ENCODE measurements at regions not wholly inside any gene's neighbourhood (a gene's known extent, or its start where the extent isn't known, plus 50 kb on each side); places are given as distances from the start of the nearest gene placed in this dataset.
"Not testable (repeated sequence)": the region's sequence is repeated elsewhere in the genome, so short reads cannot be mapped to it uniquely, and the experiment has no call there.

GRCh38 chr7:68828575-68828974, 769.7 kb upstream of the AUTS2 start:
- H3K4me3 ChIP-seq, result no peak overlapping the region
- no peak for TF ChIP-seq CTCF (IDR thresholded peaks at IDR 0.05)
- no peak for DNase-seq
- H3K27me3 ChIP-seq, result no peaks in the 10 kb centered on the region
- intact Hi-C loops (cut with DNase I; ENCODE audit: low total_unique reads), result no loop called here
- no peaks in the 10 kb centered on the region for H3K36me3 ChIP-seq
- no peak overlapping the region for H3K27ac ChIP-seq
- H3K9me3 ChIP-seq, result peaks cover 0 to 16% (median 0%) of the 10 kb centered on the region in 3 donors
- H3K4me1 ChIP-seq, result no peaks in the 10 kb centered on the region

GRCh38 chr7:68833422-68833821, 764.9 kb upstream of the AUTS2 start:
- no peaks in the 10 kb centered on the region for H3K4me1 ChIP-seq
- no peak for DNase-seq
- H3K4me3 ChIP-seq, result no peak overlapping the region
- intact Hi-C loops (cut with DNase I; ENCODE audit: low total_unique reads), result loop anchor here (10.0 kb wide), 1 partner anchor 61 kb away; no protein-coding TSS in a partner anchor
- TF ChIP-seq CTCF (IDR thresholded peaks at IDR 0.05), result no peak
- H3K27me3 ChIP-seq, result no peaks in the 10 kb centered on the region
- H3K27ac ChIP-seq, result no peak overlapping the region
- no peaks in the 10 kb centered on the region for H3K36me3 ChIP-seq
- H3K9me3 ChIP-seq, result no peaks in the 10 kb centered on the region

- H3K36me3 ChIP-seq, result no peaks in the 10 kb centered on the region
- H3K27me3 ChIP-seq, result no peaks in the 10 kb centered on the region
- H3K9me3 ChIP-seq, result no peaks in the 10 kb centered on the region
- H3K27ac ChIP-seq, result no peak overlapping the region
- intact Hi-C loops (cut with DNase I; ENCODE audit: low total_unique reads), result loop anchor here (10.0 kb wide), 1 partner anchor 56 kb away; no protein-coding TSS in a partner anchor
- H3K4me3 ChIP-seq, result no peak overlapping the region
- H3K4me1 ChIP-seq, result no peaks in the 10 kb centered on the region
- TF ChIP-seq CTCF (IDR thresholded peaks at IDR 0.05), result no peak
- no peak for DNase-seq
These were observed 759.3 kb upstream of the AUTS2 start for GRCh38 chr7:68839014-68839413.

- TF ChIP-seq CTCF (IDR thresholded peaks at IDR 0.05), result no peak
- intact Hi-C loops (cut with DNase I; ENCODE audit: low total_unique reads), result no loop called here
These were observed 757.3 kb upstream of the AUTS2 start for GRCh38 chr7:68840991-68841390.

GRCh38 chr7:68843985-68844384, 754.3 kb upstream of the AUTS2 start:
- H3K36me3 ChIP-seq; DNase-seq; H3K27me3 ChIP-seq; H3K27ac ChIP-seq; H3K4me3 ChIP-seq; intact Hi-C loops (cut with DNase I; ENCODE audit: low total_unique reads); H3K4me1 ChIP-seq: not testable (repeated sequence)
- peaks cover 0 to 10% (median 0%) of the 10 kb centered on the region in 3 donors for H3K9me3 ChIP-seq

More at GRCh38 chr7:68840991-68841390, 757.3 kb upstream of the AUTS2 start:
- Histone ChIP-seq H3K36me3 (no peaks in the 10 kb centered on the region), H3K27ac (no peak overlapping the region), H3K27me3 (no peaks in the 10 kb centered on the region), H3K9me3 (peaks cover 0 to 6% (median 0%) of the 10 kb centered on the region in 3 donors), H3K4me3 (no peak overlapping the region), H3K4me1 (no peaks in the 10 kb centered on the region)
- no peak for DNase-seq

- Histone ChIP-seq H3K4me3 (no peak overlapping the region), H3K27me3 (no peaks in the 10 kb centered on the region), H3K27ac (no peak overlapping the region), H3K4me1 (no peaks in the 10 kb centered on the region), H3K36me3 (no peaks in the 10 kb centered on the region), H3K9me3 (peaks cover 0 to 10% (median 0%) of the 10 kb centered on the region in 3 donors)
- TF ChIP-seq CTCF (IDR thresholded peaks at IDR 0.05), result no peak
- intact Hi-C loops (cut with DNase I; ENCODE audit: low total_unique reads), result no loop called here
- DNase-seq, result no peak
These were observed 751.4 kb upstream of the AUTS2 start for GRCh38 chr7:68846811-68847325.
